ENCODE measurements at regions not wholly inside any gene's neighbourhood (a gene's known extent, or its start where the extent isn't known, plus 50 kb on each side); places are given as distances from the start of the nearest gene placed in this dataset.
A peak's percentile ranks its signal among the peaks of the same experiment; 100 is the strongest.
"Not testable (repeated sequence)": the region's sequence is repeated elsewhere in the genome, so short reads cannot be mapped to it uniquely, and the experiment has no call there.

GRCh38 chr1:143838598-143838929, 133.2 kb downstream of the FAM72C start:
- not testable (repeated sequence) for DNase-seq

- not testable (repeated sequence) for DNase-seq
Observed at GRCh38 chr1:143837924-143838597, 133.7 kb downstream of the FAM72C start.

GRCh38 chr1:143833376-143833775, 138.4 kb downstream of the FAM72C start:
- DNase-seq = not testable (repeated sequence)

GRCh38 chr1:143832379-143832716, 139.4 kb downstream of the FAM72C start:
- not testable (repeated sequence) for DNase-seq

GRCh38 chr1:143831479-143832378, 140.1 kb downstream of the FAM72C start:
- DNase-seq = not testable (repeated sequence)

GRCh38 chr1:143826162-143826561, 145.6 kb downstream of the FAM72C start:
- not testable (repeated sequence) for DNase-seq

- not testable (repeated sequence) for DNase-seq
Observed at GRCh38 chr1:143824266-143824665, 147.5 kb downstream of the FAM72C start.

- DNase-seq = not testable (repeated sequence)
Observed at GRCh38 chr1:143820058-143820457, 151.7 kb downstream of the FAM72C start.

GRCh38 chr1:143816369-143816768, 155.4 kb downstream of the FAM72C start:
- not testable (repeated sequence) for DNase-seq

GRCh38 chr1:143805374-143805773, 166.4 kb downstream of the FAM72C start:
- not testable (repeated sequence) for DNase-seq

GRCh38 chr1:143804707-143805356, 167.0 kb downstream of the FAM72C start:
- DNase-seq = not testable (repeated sequence)

- peak; percentile 54 for DNase-seq
Observed at GRCh38 chr1:143803927-143804411, 167.8 kb downstream of the FAM72C start.

GRCh38 chr1:143803095-143803494, 168.7 kb downstream of the FAM72C start:
- not testable (repeated sequence) for DNase-seq

- not testable (repeated sequence) for DNase-seq
Observed at GRCh38 chr1:143799568-143800187, 172.1 kb downstream of the FAM72C start.

GRCh38 chr1:143796369-143796768, 175.4 kb downstream of the FAM72C start:
- DNase-seq = not testable (repeated sequence)

GRCh38 chr1:143792047-143792937, 179.5 kb downstream of the FAM72C start:
- DNase-seq = not testable (repeated sequence)

GRCh38 chr1:143786381-143786780, 185.4 kb downstream of the FAM72C start:
- DNase-seq = not testable (repeated sequence)

- not testable (repeated sequence) for DNase-seq
Observed at GRCh38 chr1:143785883-143786282, 185.9 kb downstream of the FAM72C start.

GRCh38 chr1:143784239-143784882, 187.4 kb downstream of the FAM72C start:
- DNase-seq = not testable (repeated sequence)

- not testable (repeated sequence) for DNase-seq
Observed at GRCh38 chr1:143778178-143778577, 193.6 kb downstream of the FAM72C start.

GRCh38 chr1:143764831-143765230, 207.0 kb downstream of the FAM72C start:
- DNase-seq = not testable (repeated sequence)
